Kidney (tissue), 13 donors: ENCODE measurements at regions not wholly inside any gene's neighbourhood (a gene's known extent, or its start where the extent isn't known, plus 50 kb on each side); places are given as distances from the start of the nearest gene placed in this dataset.

ENCODE experiments used
- DNase-seq, 5 donors: peaks; one replicate each; pipeline ENCODE4 v3.0.0-alpha.2; 2013 to 2020
- FAIRE-seq: peaks from 2 replicates; lab custom pipeline; 2012; peaks lifted over from hg19 to GRCh38; lab: Jason Lieb, UNC
- H3K27ac ChIP-seq, 2 donors: one replicate each; pipeline ENCODE4 v1.7.0; 2013; ENCODE audit warnings: low read depth in 2 of 2, low read length in 2 of 2, inconsistent platforms in 1 of 2
- H3K27me3 ChIP-seq: one replicate; pipeline ENCODE4 v1.7.1; 2013; ENCODE audit warnings: low read length, inconsistent platforms; ENCODE audit not compliant: control insufficient read depth, insufficient read depth
- H3K36me3 ChIP-seq, 3 donors: one replicate each; pipeline versions ENCODE4 v1.7.0 to v1.7.1; 2013; ENCODE audit warnings: low read length in 3 of 3, control low read depth in 1 of 3, inconsistent platforms in 1 of 3; ENCODE audit not compliant: insufficient read depth in 3 of 3, control insufficient read depth in 2 of 3
- H3K4me1 ChIP-seq, 3 donors: one replicate each; pipeline versions ENCODE4 v1.7.0 to v1.7.1; 2013; ENCODE audit warnings: low read length in 3 of 3, inconsistent platforms in 1 of 3, low read depth in 1 of 3; ENCODE audit not compliant: control insufficient read depth in 2 of 3, insufficient read depth in 2 of 3
- H3K4me3 ChIP-seq, 3 donors: one replicate each; pipeline versions ENCODE4 v1.7.0 to v1.8.1; 2013; ENCODE audit warnings: low read length in 3 of 3, control low read depth in 1 of 3, inconsistent platforms in 1 of 3
- H3K9ac ChIP-seq, 3 donors: one replicate each; pipeline versions ENCODE4 v1.7.0 to v1.7.1; 2013; ENCODE audit warnings: low read length in 3 of 3, control low read depth in 1 of 3, inconsistent platforms in 1 of 3
- H3K9me3 ChIP-seq, 3 donors: one replicate each; pipeline versions ENCODE4 v1.7.0 to v1.7.1; 2013; ENCODE audit warnings: low read length in 3 of 3, control low read depth in 1 of 3, inconsistent platforms in 1 of 3; ENCODE audit not compliant: control insufficient read depth in 2 of 3, insufficient read depth in 1 of 3
- CTCF ChIP-seq: IDR thresholded peaks from 3 replicates; pipeline ENCODE4 v1.5.1; 2012; ENCODE audit warnings: mild to moderate bottlenecking, moderate library complexity, borderline replicate concordance; ENCODE audit not compliant: insufficient read depth; ENCODE audit errors: extremely low read depth
- intact Hi-C: fragments of 100-400 bp; cut with DNase I; formaldehyde crosslinking; loops from one replicate; pipeline ENCODE4 v1.11.1; 2022
- donor health status: control.
- donor health status: control.
- donor health status: control.
- donor health status: control.
- donor health status: control.
- donor health status: DM: yes; HTN: yes; CAD: no.
- donor health status: Normal renal cell carcinoma (clear cell type).

- intact Hi-C loops, result no loop called here
- Histone ChIP-seq H3K9me3 (no peaks in the 10 kb centered on the region), H3K27ac (no peak overlapping the region), H3K27me3 (no peaks in the 10 kb centered on the region), H3K4me3 (no peak overlapping the region), H3K9ac (no peak overlapping the region), H3K4me1 (no peaks in the 10 kb centered on the region), H3K36me3 (no peaks in the 10 kb centered on the region)
- DNase-seq, result no peak
- no peak for TF ChIP-seq CTCF
- no peak for FAIRE-seq
Observed at GRCh38 chr2:60296219-60296955, 257.1 kb downstream of the BCL11A start.

DNA sequence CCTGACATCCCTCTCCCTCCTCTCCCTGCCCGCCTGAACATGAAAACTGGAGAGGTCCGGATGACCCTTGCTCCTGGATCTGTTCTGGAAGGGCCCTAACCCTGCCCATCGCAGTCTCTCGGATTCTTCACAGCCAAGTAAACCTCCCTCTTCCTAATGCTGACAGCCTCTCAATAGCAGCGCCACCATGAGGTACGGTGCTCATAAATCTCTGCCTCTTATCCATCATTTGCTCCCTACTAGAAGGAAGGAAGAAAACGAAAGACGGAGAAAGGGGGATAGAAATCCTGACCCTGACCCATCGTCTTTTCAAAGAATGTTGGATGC is 257.9 kb downstream of the BCL11A start:
- Histone ChIP-seq H3K27ac (no peak overlapping the region), H3K9ac (no peak overlapping the region), H3K9me3 (no peaks in the 10 kb centered on the region), H3K4me1 (no peaks in the 10 kb centered on the region), H3K36me3 (no peaks in the 10 kb centered on the region), H3K4me3 (no peak overlapping the region), H3K27me3 (no peaks in the 10 kb centered on the region)
- DNase-seq (no peak), FAIRE-seq (no peak)
- intact Hi-C loops, result no loop called here
- no peak for TF ChIP-seq CTCF

DNA sequence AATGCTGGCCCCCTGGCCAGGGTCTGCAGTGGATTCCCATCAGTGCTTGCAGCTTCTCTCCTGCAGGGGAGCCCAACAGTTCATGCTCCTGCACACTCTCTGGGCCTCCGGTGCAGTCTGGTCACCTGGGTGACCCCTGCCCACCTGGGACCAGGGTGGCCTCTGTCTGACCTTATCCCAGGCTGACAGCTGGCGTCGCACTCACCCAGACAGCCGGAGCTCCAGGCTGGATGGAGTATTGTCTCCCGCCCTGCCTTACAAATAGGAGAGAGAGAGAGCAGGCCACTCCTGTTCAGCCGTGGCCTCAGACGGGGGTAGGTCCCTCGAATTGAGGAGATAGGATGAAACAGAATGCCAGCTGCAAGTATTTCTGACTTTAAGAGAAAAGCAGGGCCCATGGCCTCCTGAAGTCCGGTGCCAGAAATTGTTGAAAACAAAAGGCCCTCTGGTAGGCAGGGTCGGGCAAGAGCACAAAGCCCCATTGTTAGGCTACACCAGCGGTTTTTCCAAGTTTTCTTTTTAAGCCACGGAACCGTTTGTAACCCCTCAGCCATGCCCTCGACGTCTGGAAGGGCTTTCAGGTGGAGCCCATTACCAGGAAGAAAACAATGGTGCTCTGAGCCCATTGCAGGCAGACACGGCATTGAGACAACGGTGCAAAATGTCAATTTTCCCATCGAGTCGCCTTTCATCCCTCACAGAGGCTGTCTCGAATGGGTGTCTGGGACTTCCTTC is 258.4 kb downstream of the BCL11A start:
- Histone ChIP-seq H3K9ac (no peak overlapping the region), H3K9me3 (no peaks in the 10 kb centered on the region), H3K4me1 (no peaks in the 10 kb centered on the region), H3K4me3 (no peak overlapping the region), H3K27me3 (no peaks in the 10 kb centered on the region), H3K27ac (no peak overlapping the region), H3K36me3 (no peaks in the 10 kb centered on the region)
- FAIRE-seq (no peak), DNase-seq (peak in 2 of 5 donors; percentile 36 to 55)
- intact Hi-C loops, result no loop called here
- TF ChIP-seq CTCF, result no peak
